Upper lobe of left lung (tissue), 6 donors: ENCODE measurements at regions not wholly inside any gene's neighbourhood (a gene's known extent, or its start where the extent isn't known, plus 50 kb on each side); places are given as distances from the start of the nearest gene placed in this dataset.

Source experiments
- ATAC-seq, 2 donors: fragments of 200-7000 bp; cut with Tn5 transposase; one replicate each; pipeline ENCODE4 v1.9.1; 2022; ENCODE audit warnings: mild to moderate bottlenecking in 2 of 2, moderate library complexity in 2 of 2; ENCODE audit not compliant: low FRiP score in 2 of 2
- DNase-seq, 2 donors: peaks; one replicate each; pipeline ENCODE4 v3.0.0-alpha.2; 2019 to 2020
- H3K27ac ChIP-seq, 4 donors: fragments of 200-600 bp; sonication (generic); one replicate each; pipeline ENCODE4 v1.5.1; 2016 to 2019
- H3K27me3 ChIP-seq, 4 donors: fragments of 200-600 bp; sonication (generic); one replicate each; pipeline ENCODE4 v1.5.1; 2017 to 2019
- H3K36me3 ChIP-seq, 4 donors: fragments of 200-600 bp; sonication (generic); one replicate each; pipeline ENCODE4 v1.5.1; 2016 to 2019
- H3K4me1 ChIP-seq, 4 donors: fragments of 200-600 bp; sonication (generic); one replicate each; pipeline ENCODE4 v1.5.1; 2018 to 2019
- H3K4me3 ChIP-seq, 4 donors: fragments of 200-600 bp; sonication (generic); one replicate each; pipeline ENCODE4 v1.5.1; 2017 to 2019; ENCODE audit warnings: mild to moderate bottlenecking in 2 of 4, moderate library complexity in 1 of 4
- H3K9me3 ChIP-seq, 4 donors: fragments of 200-600 bp; sonication (generic); one replicate each; pipeline ENCODE4 v1.5.1; 2018 to 2019
- EP300 ChIP-seq, 4 donors: sonication (generic); formaldehyde crosslinking; IDR thresholded peaks; one replicate each; pipeline ENCODE4 v1.5.1; 2017; ENCODE audit warnings: antibody characterized with exemption in 4 of 4, control low read depth in 2 of 4
- POLR2A ChIP-seq, 4 donors: fragments of 450-650 bp; IDR thresholded peaks; one replicate each; pipeline ENCODE4 v1.5.1; 2016 to 2017; ENCODE audit warnings: antibody characterized with exemption in 4 of 4, mild to moderate bottlenecking in 2 of 4
- POLR2AphosphoS5 ChIP-seq, 2 donors: sonication (generic); formaldehyde crosslinking; IDR thresholded peaks; one replicate each; pipeline ENCODE4 v1.5.1; 2017; ENCODE audit warnings: antibody characterized with exemption in 2 of 2
- WGBS, 2 donors: methylation state at CpG; one replicate each; pipeline ENCODE4 v1.1.5; 2017 to 2018; 5-methylcytosine and 5-hydroxymethylcytosine counted together
- TF ChIP-seq, protein P1 (sequence below), 6 experiments: fragments of 450-650 bp in 4 of 6; fragments of 200-600 bp in 2 of 6; sonication (generic) in 2 of 6; IDR thresholded peaks; one replicate each; pipeline ENCODE4 v1.5.1; 2016 to 2019; ENCODE audit warnings: antibody characterized with exemption in 6 of 6
- donor health status: DM: no; HTN: no; CAD: no; lungs with moderate emphysema.
- donor health status: DM: no; HTN: yes; CAD: no; lungs with severe emphysema.

DNA sequence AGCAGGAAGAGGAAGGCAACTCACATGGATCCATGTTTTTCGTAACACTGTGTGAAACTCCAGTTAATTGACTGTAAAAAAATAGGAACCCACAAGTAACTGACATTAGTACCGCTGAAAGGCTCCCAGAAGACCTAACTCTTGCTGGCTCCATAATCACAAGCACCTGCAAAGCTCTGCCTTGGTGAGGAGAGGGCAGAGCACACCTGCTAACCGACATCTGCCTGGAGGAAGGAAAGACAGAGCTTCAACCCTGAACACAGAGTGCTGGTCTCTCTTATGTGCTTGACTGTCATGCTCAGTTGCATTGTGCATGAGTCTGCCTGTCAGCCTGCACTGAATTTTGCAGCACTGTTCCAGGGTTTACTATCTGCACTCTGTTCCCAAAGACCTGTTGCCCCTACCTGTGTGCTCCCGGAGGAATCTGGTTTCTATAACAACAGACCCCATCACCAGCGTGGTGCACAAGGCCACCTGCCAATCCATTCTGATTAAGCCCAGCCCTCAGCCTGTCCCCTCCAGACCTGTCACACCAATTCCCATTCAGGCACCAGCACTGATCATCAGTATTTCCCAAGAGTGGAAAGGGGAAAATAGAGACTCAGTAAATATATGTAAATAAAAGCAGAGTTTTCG is 63.1 kb upstream of the ANKRD1 start:
- ATAC-seq (no peak), DNase-seq (no peak)
- H3K9me3 ChIP-seq: no peaks in the 10 kb centered on the region
- no peaks in the 10 kb centered on the region for H3K27me3 ChIP-seq
- no peak overlapping the region for H3K4me3 ChIP-seq
- TF ChIP-seq EP300 (IDR thresholded peaks at IDR 0.05) (no peak), POLR2A (IDR thresholded peaks at IDR 0.05) (no peak), POLR2AphosphoS5 (IDR thresholded peaks at IDR 0.05) (no peak)
- TF ChIP-seq, protein P1, sequence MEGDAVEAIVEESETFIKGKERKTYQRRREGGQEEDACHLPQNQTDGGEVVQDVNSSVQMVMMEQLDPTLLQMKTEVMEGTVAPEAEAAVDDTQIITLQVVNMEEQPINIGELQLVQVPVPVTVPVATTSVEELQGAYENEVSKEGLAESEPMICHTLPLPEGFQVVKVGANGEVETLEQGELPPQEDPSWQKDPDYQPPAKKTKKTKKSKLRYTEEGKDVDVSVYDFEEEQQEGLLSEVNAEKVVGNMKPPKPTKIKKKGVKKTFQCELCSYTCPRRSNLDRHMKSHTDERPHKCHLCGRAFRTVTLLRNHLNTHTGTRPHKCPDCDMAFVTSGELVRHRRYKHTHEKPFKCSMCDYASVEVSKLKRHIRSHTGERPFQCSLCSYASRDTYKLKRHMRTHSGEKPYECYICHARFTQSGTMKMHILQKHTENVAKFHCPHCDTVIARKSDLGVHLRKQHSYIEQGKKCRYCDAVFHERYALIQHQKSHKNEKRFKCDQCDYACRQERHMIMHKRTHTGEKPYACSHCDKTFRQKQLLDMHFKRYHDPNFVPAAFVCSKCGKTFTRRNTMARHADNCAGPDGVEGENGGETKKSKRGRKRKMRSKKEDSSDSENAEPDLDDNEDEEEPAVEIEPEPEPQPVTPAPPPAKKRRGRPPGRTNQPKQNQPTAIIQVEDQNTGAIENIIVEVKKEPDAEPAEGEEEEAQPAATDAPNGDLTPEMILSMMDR (IDR thresholded peaks at IDR 0.05): no peak
- no peaks in the 10 kb centered on the region for H3K4me1 ChIP-seq
- no peaks in the 10 kb centered on the region for H3K36me3 ChIP-seq
- H3K27ac ChIP-seq: no peak overlapping the region
- 74 to 82% methylated on average over 5 to 6 of the region's 6 CpGs for WGBS, 2 donors

DNA sequence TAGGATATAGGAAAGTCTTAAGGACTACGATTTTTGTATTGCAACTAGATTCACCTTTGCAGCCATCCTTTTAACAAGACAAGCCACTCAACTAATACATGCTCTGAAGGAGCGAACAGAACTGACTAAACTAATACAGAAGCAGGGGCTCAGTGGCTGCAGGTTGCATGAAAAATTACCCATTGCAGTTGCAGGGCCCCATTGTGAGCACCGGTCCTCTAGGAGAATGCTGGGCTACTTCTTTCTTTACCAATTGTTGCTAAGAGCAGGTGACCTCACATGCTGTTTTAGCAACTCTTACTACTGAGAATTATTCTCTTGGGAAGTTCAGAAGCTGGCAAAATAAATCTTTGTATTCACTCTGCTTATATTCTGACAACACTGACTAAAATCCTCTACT is 64.0 kb upstream of the ANKRD1 start:
- TF ChIP-seq POLR2AphosphoS5 (IDR thresholded peaks at IDR 0.05) (no peak), POLR2A (IDR thresholded peaks at IDR 0.05) (no peak), EP300 (IDR thresholded peaks at IDR 0.05) (no peak)
- TF ChIP-seq, protein P1 (IDR thresholded peaks at IDR 0.05): no peak
- DNase-seq: no peak

GRCh38 chr10:90985321-90985933 is 64.5 kb upstream of the ANKRD1 start:
- WGBS, 2 donors: 53 to 57% methylated on average over 3 of the region's 3 CpGs
- DNase-seq (no peak), ATAC-seq (no peak)

More for the DNA sequence above, 64.0 kb upstream of the ANKRD1 start:
- Histone ChIP-seq H3K27me3 (no peaks in the 10 kb centered on the region), H3K4me1 (no peaks in the 10 kb centered on the region), H3K27ac (no peak overlapping the region), H3K36me3 (no peaks in the 10 kb centered on the region), H3K9me3 (no peaks in the 10 kb centered on the region), H3K4me3 (no peak overlapping the region)
- ATAC-seq: no peak
- 82 to 85% methylated on average over 3 of the region's 3 CpGs for WGBS, 2 donors

DNA sequence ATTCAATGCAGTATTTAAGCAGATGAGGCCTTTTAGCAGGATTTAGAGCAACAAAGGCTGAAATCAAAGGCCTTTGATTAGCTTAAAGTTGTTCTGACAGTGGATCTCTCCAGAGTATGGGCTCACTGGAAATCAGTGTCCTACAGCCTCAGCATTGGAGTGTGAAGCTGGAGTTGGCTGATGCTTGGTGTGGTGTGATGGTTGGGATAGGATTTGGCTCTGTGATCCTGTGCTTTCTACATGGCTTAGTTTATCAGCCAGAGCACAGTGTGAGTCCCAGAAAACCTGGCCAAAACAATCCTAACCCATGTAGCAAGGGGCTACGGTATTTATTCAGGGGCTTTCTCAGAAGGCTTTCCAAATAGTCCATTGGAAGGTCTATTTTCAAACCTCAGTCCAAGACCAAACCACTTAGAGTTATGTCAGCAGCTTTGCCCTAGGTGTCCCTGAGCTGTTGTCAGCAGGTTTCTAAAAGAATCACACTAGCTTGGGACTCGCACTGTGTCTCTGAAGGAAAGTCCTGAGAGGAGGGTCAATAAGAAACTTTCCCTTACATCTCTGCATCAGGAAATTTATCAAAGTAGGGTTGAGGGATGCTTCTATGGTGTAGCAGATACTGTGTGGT is 65.4 kb upstream of the ANKRD1 start:
- H3K4me3 ChIP-seq: no peak overlapping the region
- DNase-seq (no peak), ATAC-seq (no peak)
- TF ChIP-seq EP300 (IDR thresholded peaks at IDR 0.05): no peak
- TF ChIP-seq, protein P1 (IDR thresholded peaks at IDR 0.05): no peak
- TF ChIP-seq POLR2AphosphoS5 (IDR thresholded peaks at IDR 0.05): no peak
- TF ChIP-seq POLR2A (IDR thresholded peaks at IDR 0.05): no peak
- no peak overlapping the region for H3K27ac ChIP-seq
- WGBS, 2 donors: 72 to 86% methylated on average over 2 of the region's 2 CpGs
- H3K27me3 ChIP-seq: no peaks in the 10 kb centered on the region
- no peaks in the 10 kb centered on the region for H3K4me1 ChIP-seq
- no peaks in the 10 kb centered on the region for H3K9me3 ChIP-seq
- no peaks in the 10 kb centered on the region for H3K36me3 ChIP-seq

More at GRCh38 chr10:90985321-90985933, 64.5 kb upstream of the ANKRD1 start:
- H3K36me3 ChIP-seq: no peaks in the 10 kb centered on the region
- H3K4me3 ChIP-seq: no peak overlapping the region
- H3K4me1 ChIP-seq: no peaks in the 10 kb centered on the region
- H3K27me3 ChIP-seq: no peaks in the 10 kb centered on the region
- no peaks in the 10 kb centered on the region for H3K9me3 ChIP-seq
- TF ChIP-seq EP300 (IDR thresholded peaks at IDR 0.05) (no peak), POLR2A (IDR thresholded peaks at IDR 0.05) (no peak), POLR2AphosphoS5 (IDR thresholded peaks at IDR 0.05) (no peak)
- TF ChIP-seq, protein P1 (IDR thresholded peaks at IDR 0.05): no peak
- no peak overlapping the region for H3K27ac ChIP-seq
